ENCODE measurements at regions not wholly inside any gene's neighbourhood (a gene's known extent, or its start where the extent isn't known, plus 50 kb on each side); places are given as distances from the start of the nearest gene placed in this dataset.

GRCh38 chr2:16478434-16479210 is 187.0 kb downstream of the CYRIA start:
- Histone ChIP-seq H3K36me3 (no peaks in the 10 kb centered on the region), H3K4me1 (no peaks in the 10 kb centered on the region), H3K9me3 (no peaks in the 10 kb centered on the region), H3K27me3 (no peaks in the 10 kb centered on the region), H3K4me3 (no peak overlapping the region), H3K27ac (no peak overlapping the region)
- intact Hi-C loops (cut with DNase I): no loop called here
- no peak for DNase-seq (ENCODE audit: extremely low spot score in 2 of 2)
- TF ChIP-seq CTCF (IDR thresholded peaks at IDR 0.05) (no peak), POLR2A (IDR thresholded peaks at IDR 0.05) (no peak), POLR2AphosphoS5 (IDR thresholded peaks at IDR 0.05; ENCODE audit: insufficient read depth in 1 of 2, low read depth in 1 of 2) (no peak)

- DNase-seq (ENCODE audit: extremely low spot score in 2 of 2): no peak
- Histone ChIP-seq H3K9me3 (no peaks in the 10 kb centered on the region), H3K27ac (no peak overlapping the region), H3K36me3 (no peaks in the 10 kb centered on the region), H3K4me3 (no peak overlapping the region), H3K27me3 (no peaks in the 10 kb centered on the region), H3K4me1 (no peaks in the 10 kb centered on the region)
- intact Hi-C loops (cut with DNase I): no loop called here
- TF ChIP-seq POLR2A (IDR thresholded peaks at IDR 0.05) (no peak), POLR2AphosphoS5 (IDR thresholded peaks at IDR 0.05; ENCODE audit: insufficient read depth in 1 of 2, low read depth in 1 of 2) (no peak), CTCF (IDR thresholded peaks at IDR 0.05) (no peak)
Observed at GRCh38 chr2:16477648-16478047, 188.0 kb downstream of the CYRIA start.

GRCh38 chr2:16476866-16477265 is 188.8 kb downstream of the CYRIA start:
- Histone ChIP-seq H3K36me3 (no peaks in the 10 kb centered on the region), H3K4me1 (no peaks in the 10 kb centered on the region), H3K27ac (no peak overlapping the region), H3K4me3 (no peak overlapping the region), H3K9me3 (no peaks in the 10 kb centered on the region), H3K27me3 (no peaks in the 10 kb centered on the region)
- DNase-seq (ENCODE audit: extremely low spot score in 2 of 2): no peak
- TF ChIP-seq POLR2A (IDR thresholded peaks at IDR 0.05) (no peak), POLR2AphosphoS5 (IDR thresholded peaks at IDR 0.05; ENCODE audit: insufficient read depth in 1 of 2, low read depth in 1 of 2) (no peak), CTCF (IDR thresholded peaks at IDR 0.05) (no peak)
- intact Hi-C loops (cut with DNase I): no loop called here

- Histone ChIP-seq H3K27me3 (no peaks in the 10 kb centered on the region), H3K36me3 (no peaks in the 10 kb centered on the region), H3K4me1 (no peaks in the 10 kb centered on the region), H3K9me3 (no peaks in the 10 kb centered on the region), H3K4me3 (no peak overlapping the region), H3K27ac (no peak overlapping the region)
- intact Hi-C loops (cut with DNase I): no loop called here
- DNase-seq (ENCODE audit: extremely low spot score in 2 of 2): no peak
- no peak for TF ChIP-seq POLR2AphosphoS5 (IDR thresholded peaks at IDR 0.05; ENCODE audit: insufficient read depth in 1 of 2, low read depth in 1 of 2)
- no peak for TF ChIP-seq POLR2A (IDR thresholded peaks at IDR 0.05)
- no peak for TF ChIP-seq CTCF (IDR thresholded peaks at IDR 0.05)
Observed at GRCh38 chr2:16475986-16476567, 189.6 kb downstream of the CYRIA start.

GRCh38 chr2:16475586-16475985 is 190.0 kb downstream of the CYRIA start:
- Histone ChIP-seq H3K27ac (no peak overlapping the region), H3K9me3 (no peaks in the 10 kb centered on the region), H3K4me3 (no peak overlapping the region), H3K27me3 (no peaks in the 10 kb centered on the region), H3K4me1 (no peaks in the 10 kb centered on the region), H3K36me3 (no peaks in the 10 kb centered on the region)
- no peak for DNase-seq (ENCODE audit: extremely low spot score in 2 of 2)
- no peak for TF ChIP-seq POLR2AphosphoS5 (IDR thresholded peaks at IDR 0.05; ENCODE audit: insufficient read depth in 1 of 2, low read depth in 1 of 2)
- TF ChIP-seq POLR2A (IDR thresholded peaks at IDR 0.05): no peak
- TF ChIP-seq CTCF (IDR thresholded peaks at IDR 0.05): no peak
- intact Hi-C loops (cut with DNase I): no loop called here
